HG02884 (cell line): ENCODE measurements at regions not wholly inside any gene's neighbourhood (a gene's known extent, or its start where the extent isn't known, plus 50 kb on each side); places are given as distances from the start of the nearest gene placed in this dataset.

Experiments
- ATAC-seq: cut with Tn5 transposase; IDR thresholded peaks from one replicate; pipeline ENCODE4 v1.9.1; 2021; ENCODE audit warnings: mild to moderate bottlenecking, moderate library complexity; ENCODE audit not compliant: unreplicated experiment

DNA sequence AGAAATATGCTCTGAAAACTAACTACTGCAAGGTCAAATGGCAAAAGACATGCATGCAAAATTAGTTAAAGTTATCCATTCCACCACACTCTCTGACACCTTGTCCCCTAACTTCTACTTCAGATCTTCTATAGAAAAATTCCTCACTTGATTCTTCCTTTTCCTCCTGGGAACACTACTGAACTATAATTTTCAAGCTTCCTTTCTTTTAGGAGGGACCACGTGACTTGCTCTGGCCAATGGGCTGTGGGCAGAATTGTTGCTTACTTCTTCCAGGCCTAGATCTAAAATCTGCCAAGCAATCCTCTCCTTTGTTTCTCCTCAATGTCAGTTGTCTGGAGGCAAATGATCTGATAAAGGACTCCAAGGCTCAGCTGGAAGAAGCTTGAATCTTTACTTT lies 441.0 kb downstream of the CDK5RAP2 start:
- ATAC-seq = no peak

DNA sequence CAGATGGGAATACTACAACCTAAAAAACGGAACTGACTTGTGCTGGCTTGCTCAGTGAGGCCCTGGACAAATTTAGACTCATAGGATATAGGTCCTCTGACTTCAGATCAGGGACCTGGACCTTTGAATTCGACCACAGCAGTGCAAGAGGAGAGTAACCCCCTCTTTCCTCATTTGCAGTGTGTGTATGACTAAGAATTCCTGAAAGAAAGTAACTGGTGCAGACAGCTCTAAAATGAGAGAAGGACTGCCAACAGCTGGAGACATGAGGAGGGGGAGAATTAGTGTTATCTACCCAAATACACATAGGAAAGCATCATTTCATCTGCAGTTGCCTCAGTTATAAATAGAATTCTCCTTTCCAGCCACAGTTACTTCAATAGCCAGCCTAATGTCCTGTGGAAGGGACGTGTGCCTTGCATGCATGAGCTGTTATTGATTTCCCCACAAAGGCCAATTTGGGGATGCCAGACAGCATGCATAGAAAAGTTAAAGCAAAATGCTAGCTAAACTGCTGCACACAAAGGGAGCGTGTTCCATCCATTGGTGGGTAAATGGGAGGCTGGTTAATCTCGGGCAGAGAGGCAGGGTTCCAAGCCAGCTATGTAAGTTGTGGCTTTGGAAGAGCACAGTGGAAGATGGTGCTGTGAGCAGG lies 442.7 kb downstream of the CDK5RAP2 start:
- no peak for ATAC-seq

DNA sequence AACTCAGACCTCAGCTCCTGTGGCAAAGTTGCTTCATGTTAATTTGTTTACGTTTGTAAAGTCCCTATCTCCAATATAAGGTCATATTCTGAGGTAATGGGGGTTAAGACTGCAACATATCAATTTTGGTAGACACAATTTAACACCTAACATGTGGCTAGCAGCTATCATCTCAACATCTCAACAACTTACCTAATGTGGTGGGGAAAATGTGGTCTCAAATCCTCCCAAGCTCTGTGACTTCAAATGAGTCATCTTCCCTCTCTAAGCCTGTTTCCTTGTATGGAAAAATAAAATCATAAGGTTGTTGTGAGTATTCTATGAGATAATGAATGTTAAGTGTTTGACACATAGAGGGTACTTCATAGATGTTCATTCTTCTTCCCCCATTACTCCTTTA lies 443.3 kb downstream of the CDK5RAP2 start:
- no peak for ATAC-seq

DNA sequence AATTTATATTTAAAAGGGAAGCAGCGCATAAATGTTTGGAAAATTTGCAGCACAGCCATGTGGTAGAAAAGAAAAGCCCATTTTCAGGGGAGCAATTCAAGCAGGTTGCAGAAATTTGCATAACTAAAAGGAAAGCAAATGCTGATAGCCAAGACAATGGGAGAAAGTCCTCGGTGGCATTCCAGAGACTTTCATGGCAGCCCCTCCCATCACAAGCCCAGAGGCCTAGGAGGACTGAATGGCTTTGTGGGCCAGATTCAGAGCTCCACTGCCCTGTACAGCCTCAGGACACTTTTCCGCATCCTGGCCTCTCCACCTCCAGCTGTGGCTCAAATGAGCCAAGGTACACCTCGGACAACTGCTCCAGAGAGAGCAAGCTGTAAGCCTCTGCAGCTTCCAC lies 462.9 kb downstream of the CDK5RAP2 start:
- ATAC-seq = no peak

DNA sequence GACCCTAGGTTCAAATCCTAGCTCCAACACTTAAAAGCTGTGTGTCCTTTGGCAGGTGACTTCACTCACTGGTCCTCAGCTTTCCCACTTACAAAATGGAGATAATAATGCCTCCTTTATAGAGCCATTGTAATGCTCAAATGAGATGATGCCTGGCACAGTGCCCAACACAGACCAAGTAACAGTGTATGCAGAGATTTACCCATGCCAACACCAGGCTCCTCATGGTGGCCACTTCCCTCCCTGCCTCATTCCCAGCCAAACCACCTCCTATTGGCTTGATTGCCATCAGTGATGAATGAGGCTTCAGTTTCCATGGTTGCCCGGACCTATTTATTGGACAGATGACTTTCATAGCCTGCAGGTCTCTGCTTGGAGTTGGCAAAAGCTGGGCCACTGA lies 469.4 kb downstream of the CDK5RAP2 start:
- no peak for ATAC-seq

- no peak for ATAC-seq
Measured at GRCh38 chr9:120109242-120109641, 470.7 kb downstream of the CDK5RAP2 start.

DNA sequence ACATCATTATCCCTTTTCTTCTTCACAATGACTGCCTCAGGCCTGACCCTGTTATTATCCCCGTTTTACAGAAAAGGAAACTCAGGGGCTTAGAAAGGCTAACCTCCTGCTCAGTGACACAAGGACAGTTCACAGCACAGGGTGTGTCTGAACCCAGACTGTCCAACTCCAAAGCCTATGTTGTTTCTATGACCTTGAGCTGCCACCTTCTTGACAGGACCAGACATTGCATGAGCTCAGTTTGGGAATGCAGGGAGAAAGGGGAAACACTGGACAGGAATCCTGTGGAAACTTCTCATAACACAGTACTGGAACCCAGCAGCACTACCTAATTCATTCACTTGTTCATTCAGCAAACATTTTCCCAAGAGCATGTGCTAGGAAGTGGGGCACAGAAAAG lies 472.8 kb downstream of the CDK5RAP2 start:
- ATAC-seq = no peak

- no peak for ATAC-seq
Measured at GRCh38 chr9:120104771-120105170, 475.2 kb downstream of the CDK5RAP2 start.

DNA sequence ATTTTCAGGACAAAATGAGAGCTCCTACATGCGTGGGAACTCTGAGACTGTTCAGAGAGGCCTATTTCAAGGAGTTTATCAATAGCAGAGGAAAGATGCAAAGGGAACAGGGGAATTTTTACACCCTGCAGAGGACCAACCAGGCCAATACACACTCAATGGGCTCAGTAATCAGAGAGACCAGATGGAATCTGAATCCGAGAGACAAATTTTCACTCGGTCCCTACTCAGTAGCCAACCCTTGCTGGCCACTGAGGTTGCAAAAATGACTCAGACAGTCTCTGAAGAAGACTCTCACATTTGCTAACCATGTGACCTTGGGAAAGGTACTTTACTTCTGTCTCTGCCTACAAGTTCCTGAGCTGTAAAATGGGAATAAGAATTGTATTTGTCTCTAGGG lies 479.4 kb downstream of the CDK5RAP2 start:
- ATAC-seq = no peak

DNA sequence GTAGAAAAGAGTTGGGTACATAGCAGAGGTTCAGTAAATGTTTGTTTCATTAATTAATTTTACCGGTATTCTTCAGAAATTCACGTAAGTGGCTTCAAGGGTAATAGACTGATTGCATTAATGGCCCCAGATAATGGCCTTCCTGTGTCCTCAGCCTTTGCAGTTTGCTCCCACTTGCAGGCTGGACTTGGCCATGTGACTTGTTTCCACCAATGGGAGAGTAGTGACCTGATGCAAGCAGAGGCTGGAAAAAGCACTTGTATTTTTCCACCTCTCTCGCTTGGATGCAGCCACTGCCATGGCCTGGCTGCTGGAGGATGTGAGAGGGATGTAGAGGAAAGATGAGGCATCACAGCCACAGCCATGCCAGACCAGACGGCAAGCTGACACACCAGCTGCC lies 480.9 kb downstream of the CDK5RAP2 start:
- ATAC-seq = no peak

DNA sequence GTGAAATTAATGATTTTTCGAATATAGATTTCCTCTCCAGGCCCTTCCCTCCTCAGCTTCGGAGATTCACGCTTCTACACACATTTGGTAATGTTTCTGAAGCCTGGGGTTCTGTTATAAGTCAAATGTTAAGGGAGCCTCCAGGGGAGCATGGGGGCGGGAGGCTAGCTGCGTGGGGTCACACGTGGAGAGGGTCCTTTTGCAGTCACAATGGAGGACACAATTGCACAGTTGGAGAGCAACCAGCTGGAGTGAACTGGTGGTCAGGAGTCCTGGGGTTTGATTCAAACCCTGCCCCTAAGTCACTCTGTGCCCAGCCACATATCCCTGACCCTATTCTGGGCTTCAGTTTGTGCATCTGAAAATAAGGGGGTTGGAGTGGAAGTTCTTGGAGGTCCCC lies 481.4 kb downstream of the CDK5RAP2 start:
- no peak for ATAC-seq

DNA sequence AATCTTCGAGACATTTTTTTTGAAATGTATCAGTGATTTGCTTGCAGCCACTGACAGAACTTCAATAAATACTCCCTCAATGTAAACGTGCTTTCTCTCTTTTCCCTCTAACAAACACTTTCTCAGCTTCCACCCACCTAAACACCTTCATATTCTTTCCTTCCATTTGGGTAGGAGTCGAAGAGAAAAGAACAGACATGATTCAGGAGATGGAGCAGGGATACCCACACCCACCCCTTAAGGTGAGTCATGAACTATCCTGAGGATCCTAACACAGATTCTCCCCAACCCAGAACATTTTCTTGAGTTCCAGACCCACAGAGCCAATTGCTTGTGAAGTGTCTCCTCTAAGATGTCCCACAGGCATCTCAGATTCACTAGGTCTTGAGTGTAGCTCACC lies 488.8 kb downstream of the CDK5RAP2 start:
- ATAC-seq = no peak

DNA sequence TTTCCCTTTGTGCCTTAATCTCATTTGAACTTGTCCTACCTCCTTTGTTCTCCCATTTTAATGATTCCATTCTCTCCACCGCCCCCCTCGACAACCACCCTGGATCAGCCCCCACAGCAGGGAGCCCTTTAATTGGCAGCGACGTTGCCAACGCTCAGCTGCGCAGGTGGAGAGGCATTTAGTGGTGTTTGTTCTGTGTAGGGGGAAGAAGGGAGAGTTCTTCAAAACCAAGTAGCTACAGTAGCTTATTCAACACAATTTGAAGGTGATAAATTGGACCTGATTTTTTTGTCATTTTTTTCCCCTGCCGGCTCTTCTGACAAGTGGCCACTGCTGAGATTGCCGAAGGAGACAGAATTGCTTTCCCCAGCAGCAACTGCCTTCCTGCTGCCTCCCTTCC lies 499.1 kb downstream of the CDK5RAP2 start:
- no peak for ATAC-seq

- ATAC-seq = no peak
Measured at GRCh38 chr9:120078112-120078511, 501.9 kb downstream of the CDK5RAP2 start.

- ATAC-seq = no peak
Measured at GRCh38 chr9:120071760-120072159, 508.2 kb downstream of the CDK5RAP2 start.

DNA sequence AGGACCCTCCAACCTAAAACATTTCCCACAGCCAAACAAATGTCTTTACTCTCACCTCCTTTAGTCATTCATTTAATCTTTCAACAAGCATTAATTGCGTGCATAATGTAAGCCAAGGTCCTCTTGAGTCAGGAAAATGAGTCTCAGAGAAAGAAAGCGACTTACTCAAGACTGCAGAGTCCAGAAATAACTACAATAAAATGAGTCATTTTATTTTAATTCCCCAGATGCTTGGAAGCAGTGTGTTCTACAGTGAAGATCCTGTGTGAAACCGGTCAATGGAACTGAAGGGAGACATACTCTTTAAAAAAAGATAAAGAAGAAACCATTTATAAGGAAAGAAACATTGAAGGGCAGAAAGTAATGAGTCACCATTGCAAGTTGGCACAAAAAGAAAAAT lies 513.7 kb downstream of the CDK5RAP2 start:
- ATAC-seq = no peak

- ATAC-seq = no peak
Measured at GRCh38 chr9:120065151-120065550, 514.8 kb downstream of the CDK5RAP2 start.

DNA sequence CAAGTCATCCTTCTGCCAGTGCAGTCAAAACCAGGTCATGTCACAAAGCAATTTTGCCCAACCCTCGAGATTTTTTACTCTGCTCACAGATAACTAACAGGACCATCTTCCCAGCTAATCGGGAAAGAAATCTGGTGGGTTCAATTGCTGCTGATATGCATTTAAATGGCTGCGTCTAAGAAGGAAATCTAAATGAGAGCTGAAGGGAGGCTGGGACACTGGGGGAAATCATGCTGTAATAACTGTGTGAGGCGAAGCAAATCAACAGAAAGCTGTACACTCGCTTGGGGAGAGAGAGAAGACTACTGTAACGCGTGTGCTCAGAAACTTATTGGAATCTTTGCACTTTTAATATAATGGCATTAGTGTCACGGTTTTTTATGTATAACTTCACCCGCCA lies 535.0 kb downstream of the CDK5RAP2 start:
- ATAC-seq = no peak

- ATAC-seq = no peak
Measured at GRCh38 chr9:120043448-120043847, 536.5 kb downstream of the CDK5RAP2 start.

- ATAC-seq = no peak
Measured at GRCh38 chr9:120040896-120041295, 539.1 kb downstream of the CDK5RAP2 start.

GRCh38 chr9:120038342-120038741 lies 541.6 kb downstream of the CDK5RAP2 start:
- no peak for ATAC-seq

DNA sequence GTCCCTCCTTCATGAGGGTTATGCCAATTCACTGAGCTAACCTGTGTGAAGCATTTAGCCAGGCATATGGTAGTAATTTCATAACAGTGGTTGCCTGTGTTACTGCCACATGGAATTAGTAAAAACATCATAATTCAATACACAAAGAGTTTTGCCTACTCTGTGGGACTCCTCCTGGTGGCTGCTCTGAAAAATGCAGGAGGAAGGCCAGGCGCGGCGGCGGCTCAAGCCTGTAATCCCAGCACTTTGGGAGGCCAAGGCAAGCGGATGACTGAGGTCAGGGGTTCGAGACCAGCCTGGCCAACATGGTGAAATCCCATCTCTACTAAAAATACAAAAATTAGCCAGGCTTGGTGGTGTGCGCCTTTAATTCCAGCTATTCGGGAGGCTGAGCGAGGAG lies 547.3 kb downstream of the CDK5RAP2 start:
- no peak for ATAC-seq

DNA sequence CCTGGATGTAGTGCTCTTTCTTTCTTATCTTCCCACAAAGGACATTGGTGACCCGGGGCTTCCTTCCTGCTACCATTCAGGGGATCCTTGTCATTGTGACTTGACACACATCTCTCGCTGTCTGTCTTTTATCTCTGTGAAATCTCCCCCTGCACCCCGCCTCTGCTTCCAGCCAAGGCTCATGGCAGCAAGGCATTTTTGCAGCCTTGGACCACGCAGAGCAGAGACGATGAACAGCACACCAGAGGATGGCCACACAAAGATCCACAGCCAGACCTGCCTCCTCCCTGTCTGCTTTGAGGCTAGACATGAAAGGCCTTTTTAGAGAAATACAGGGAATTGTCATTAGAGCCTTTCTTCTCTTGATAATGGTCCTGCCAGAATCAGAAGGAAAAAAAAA lies 549.1 kb downstream of the CDK5RAP2 start:
- no peak for ATAC-seq
